ENCODE measurements at regions not wholly inside any gene's neighbourhood (a gene's known extent, or its start where the extent isn't known, plus 50 kb on each side); places are given as distances from the start of the nearest gene placed in this dataset.

GRCh38 chr21:21605521-21605920 lies 607.3 kb downstream of the NCAM2 start:
- no peak for DNase-seq (ENCODE audit: low spot score)

GRCh38 chr21:21606041-21606440 lies 607.8 kb downstream of the NCAM2 start:
- no peak for DNase-seq (ENCODE audit: low spot score)

GRCh38 chr21:21612466-21612865 lies 614.3 kb downstream of the NCAM2 start:
- DNase-seq (ENCODE audit: low spot score): peak; percentile 2

- DNase-seq (ENCODE audit: low spot score): no peak
These were observed 616.8 kb downstream of the NCAM2 start for GRCh38 chr21:21614966-21615365.

- DNase-seq (ENCODE audit: low spot score): no peak
These were observed 624.4 kb downstream of the NCAM2 start for GRCh38 chr21:21622460-21623234.

- no peak for DNase-seq (ENCODE audit: low spot score)
These were observed 626.5 kb downstream of the NCAM2 start for GRCh38 chr21:21624674-21625073.

GRCh38 chr21:21631961-21632360 lies 633.8 kb downstream of the NCAM2 start:
- DNase-seq (ENCODE audit: low spot score): no peak

- DNase-seq (ENCODE audit: low spot score): no peak
These were observed 634.7 kb downstream of the NCAM2 start for GRCh38 chr21:21632926-21633325.

GRCh38 chr21:21661741-21662140 lies 663.5 kb downstream of the NCAM2 start:
- no peak for DNase-seq (ENCODE audit: low spot score)

- no peak for DNase-seq (ENCODE audit: low spot score)
These were observed 664.6 kb downstream of the NCAM2 start for GRCh38 chr21:21662776-21663175.

- DNase-seq (ENCODE audit: low spot score): no peak
These were observed 666.7 kb downstream of the NCAM2 start for GRCh38 chr21:21664871-21665270.

GRCh38 chr21:21666689-21667088 lies 668.5 kb downstream of the NCAM2 start:
- no peak for DNase-seq (ENCODE audit: low spot score)

GRCh38 chr21:21668198-21668597 lies 670.0 kb downstream of the NCAM2 start:
- no peak for DNase-seq (ENCODE audit: low spot score)

- no peak for DNase-seq (ENCODE audit: low spot score)
These were observed 675.8 kb downstream of the NCAM2 start for GRCh38 chr21:21673959-21674358.

GRCh38 chr21:21675601-21676000 lies 677.4 kb downstream of the NCAM2 start:
- no peak for DNase-seq (ENCODE audit: low spot score)

GRCh38 chr21:21682172-21682571 lies 684.0 kb downstream of the NCAM2 start:
- DNase-seq (ENCODE audit: low spot score): no peak

GRCh38 chr21:21688889-21689288 lies 690.7 kb downstream of the NCAM2 start:
- DNase-seq (ENCODE audit: low spot score): no peak

GRCh38 chr21:21690068-21690665 lies 692.0 kb downstream of the NCAM2 start:
- no peak for DNase-seq (ENCODE audit: low spot score)

GRCh38 chr21:21712748-21713520 lies 714.7 kb downstream of the NCAM2 start:
- no peak for DNase-seq (ENCODE audit: low spot score)

GRCh38 chr21:21713651-21714180 lies 715.5 kb downstream of the NCAM2 start:
- no peak for DNase-seq (ENCODE audit: low spot score)

- DNase-seq (ENCODE audit: low spot score): peak; percentile 7
These were observed 716.2 kb downstream of the NCAM2 start for GRCh38 chr21:21714426-21714825.

GRCh38 chr21:21715266-21715969 lies 717.2 kb downstream of the NCAM2 start:
- peak; percentile 9 for DNase-seq (ENCODE audit: low spot score)
